CD4-positive, alpha-beta T cell treated with Interleukin-21 for 1 hour (primary cell): ENCODE measurements at regions not wholly inside any gene's neighbourhood (a gene's known extent, or its start where the extent isn't known, plus 50 kb on each side); places are given as distances from the start of the nearest gene placed in this dataset.
"Not testable (repeated sequence)": the region's sequence is repeated elsewhere in the genome, so short reads cannot be mapped to it uniquely, and the experiment has no call there.

ENCODE experiments used
- DNase-seq: peaks from one replicate; pipeline ENCODE4 v3.0.0-alpha.2; 2020

DNA sequence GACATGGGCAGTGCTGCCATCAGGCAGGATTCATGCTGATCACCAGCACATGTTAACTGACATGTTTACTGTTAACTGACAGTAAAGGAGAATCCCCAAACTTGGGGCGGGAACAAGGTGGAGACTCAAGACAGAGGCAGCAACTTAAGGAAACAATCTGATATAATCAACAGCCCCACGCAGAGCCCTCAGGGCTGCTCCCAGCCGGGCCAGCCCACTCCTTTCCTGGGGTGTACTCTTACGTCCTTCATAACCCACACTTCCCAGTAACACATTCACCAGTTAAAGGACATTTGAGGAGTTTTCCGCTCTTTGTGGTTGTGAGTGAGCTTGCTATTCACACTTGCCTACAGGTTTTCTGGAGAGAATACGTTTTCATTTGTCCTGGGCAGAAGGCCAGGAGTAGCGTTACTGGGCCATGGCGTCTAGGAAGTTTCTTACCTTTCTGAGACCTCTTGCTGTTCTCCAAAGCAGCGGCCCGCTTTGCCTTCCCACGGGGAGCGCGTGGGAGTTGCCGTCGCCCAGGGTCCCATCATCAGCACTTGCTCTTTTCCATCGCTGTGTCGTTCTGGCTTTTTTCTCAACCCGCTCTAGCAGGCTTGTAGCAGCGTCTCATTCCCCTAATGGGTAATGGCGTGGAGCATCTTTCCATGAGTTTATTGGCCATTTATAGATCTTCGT lies 56.4 kb downstream of the FOXF2 start:
- DNase-seq, result no peak

DNA sequence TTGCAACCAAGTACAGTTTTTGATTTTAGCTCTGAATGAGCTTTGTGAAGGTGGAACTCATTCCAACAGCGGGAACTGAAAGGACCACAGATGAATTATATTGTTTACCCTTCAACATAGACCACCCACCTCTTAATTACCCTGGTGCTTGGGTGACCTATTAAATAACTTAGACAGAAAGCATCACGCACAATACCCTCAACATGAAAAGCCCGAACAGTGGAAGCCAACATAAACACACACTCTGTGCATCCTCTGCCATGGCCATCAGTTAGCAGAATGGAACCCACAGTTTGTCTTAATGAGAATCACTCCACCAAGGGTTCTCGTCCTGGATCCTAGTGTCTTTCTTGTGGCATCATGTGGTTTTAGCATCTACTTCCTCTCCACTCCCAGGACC lies 60.5 kb downstream of the FOXF2 start:
- no peak for DNase-seq

DNA sequence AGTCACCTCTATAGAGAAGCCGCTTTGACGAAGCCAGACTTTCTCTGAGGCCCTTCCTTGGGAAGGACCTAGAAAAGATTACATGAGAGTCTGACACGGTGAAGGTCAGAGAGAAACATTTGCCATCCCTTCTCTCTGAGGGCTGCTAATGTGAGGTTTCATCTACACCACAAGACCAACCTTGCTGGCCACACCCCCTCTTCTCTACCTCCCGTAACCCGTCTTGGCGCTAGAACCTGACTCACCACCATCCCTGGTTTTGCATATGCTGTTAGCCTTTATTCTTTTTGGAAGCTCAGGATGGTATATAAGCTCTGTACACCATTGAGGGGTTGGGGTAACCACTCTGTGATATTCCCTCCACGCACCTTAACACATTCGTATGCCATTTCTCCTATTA lies 63.6 kb downstream of the FOXF2 start:
- DNase-seq, result no peak

DNA sequence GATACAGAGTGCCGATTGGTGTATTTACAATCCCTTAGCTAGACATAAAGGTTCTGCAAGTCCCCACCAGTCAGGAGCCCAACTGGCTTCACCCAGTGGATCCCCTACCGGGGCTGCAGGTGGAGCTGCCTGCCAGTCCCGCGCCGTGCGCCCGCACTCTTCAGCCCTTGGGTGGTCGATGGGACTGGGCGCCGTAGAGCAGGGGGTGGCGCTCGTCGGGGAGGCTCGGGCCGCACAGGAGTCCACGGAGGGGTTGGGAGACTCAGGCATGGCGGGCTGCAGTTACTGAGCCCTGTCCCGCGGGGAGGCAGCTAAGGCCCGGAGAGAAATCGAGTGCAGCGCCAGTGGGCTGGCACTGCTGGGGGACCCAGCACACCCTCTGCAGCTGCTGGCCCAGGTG lies 67.4 kb downstream of the FOXF2 start:
- not testable (repeated sequence) for DNase-seq

DNA sequence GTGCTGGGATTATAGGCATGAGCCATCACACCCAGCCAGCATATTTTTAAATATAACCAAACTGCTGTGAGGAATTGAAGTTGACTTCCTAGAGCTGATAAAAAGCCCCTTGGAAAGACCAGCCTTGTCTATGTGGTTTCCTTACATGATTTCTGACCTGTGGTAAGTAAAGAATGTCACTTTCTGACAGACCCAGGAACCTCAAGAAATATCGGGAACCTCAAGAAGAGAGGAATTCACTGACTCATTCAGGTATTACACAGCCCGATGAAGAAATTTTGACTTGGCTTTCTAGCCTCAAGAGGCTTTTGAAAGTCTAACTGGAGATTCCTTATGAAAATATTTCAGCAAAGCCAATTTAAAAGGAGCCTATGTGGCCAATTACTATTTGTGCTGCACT lies 71.8 kb downstream of the FOXF2 start:
- no peak for DNase-seq

DNA sequence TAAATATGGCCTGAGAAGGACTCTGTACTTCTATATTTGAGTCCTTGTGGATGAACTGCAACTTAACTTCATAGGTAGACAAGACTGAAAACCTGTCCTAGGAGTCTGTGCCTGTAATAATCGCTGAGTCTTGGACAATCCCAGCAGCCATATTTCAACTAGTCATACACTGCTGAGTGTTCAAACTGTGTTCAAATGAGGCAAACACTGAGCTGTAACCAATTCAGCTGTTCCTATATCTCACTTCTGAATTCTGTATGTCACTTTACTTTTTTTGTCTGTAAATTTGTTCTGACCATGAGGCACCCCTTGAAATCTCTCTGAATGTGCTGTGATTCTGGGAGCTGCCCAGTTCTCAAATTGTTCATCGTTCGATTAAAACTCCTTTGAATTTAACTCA lies 72.4 kb downstream of the FOXF2 start:
- DNase-seq, result no peak

- DNase-seq, result no peak
These were observed 73.9 kb downstream of the FOXF2 start for GRCh38 chr6:1463275-1463674.

DNA sequence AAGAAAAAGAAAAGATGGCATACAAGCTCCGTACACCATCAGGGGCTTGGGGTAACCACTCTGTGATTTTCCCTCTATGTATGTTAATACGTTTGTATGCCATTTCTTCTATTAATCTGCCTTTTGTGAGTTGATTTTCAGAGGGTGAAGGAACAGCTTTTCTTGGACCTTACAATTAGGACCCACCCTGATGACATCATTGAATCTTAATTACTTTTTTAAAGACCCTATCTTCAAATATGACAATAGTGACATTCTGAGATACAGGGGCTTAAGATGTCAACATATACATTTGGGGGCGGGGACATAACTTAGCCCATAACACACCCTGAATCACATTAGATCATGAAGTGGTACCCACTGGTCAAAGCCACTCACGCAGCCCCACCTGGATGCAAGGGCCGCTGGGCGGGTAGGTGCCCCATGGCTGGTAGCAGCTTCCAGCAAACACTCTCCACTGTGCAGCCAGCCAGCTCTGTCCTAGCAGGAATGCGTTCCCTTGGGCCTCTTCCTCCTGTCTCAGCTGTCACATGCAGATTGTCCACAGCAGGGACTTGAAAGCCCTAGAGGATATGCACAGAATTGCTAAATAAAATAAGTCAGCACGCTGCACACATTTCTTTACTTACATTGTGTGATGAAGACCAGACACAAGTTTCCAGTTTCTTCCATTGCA lies 74.5 kb downstream of the FOXF2 start:
- no peak for DNase-seq

DNA sequence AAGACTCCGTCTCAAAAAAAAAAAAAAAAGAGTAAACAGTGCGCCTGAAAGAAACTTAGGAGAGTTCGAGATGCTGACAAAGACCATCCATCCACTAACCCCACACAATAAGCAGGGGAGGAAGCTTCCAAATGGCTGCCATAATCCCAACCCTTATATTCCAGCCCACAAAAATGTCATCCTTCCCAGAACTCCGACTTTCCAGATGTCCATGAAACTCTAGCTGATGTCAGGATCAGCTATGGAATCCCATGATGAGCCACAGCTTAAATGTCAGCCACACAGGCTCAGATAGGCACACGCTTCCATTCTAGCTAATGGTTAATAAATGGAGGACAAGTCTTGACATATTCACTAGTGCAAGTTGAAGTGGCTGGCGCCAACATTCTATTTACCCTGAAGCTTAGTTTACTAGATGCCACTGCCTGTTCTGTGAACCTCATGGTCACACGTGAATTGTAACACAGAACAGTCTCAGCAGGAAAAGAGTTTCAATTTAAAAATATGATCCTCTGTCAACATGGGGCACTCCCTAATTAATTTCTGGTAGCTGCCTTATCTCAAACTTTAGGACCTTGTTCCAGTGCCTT lies 75.5 kb downstream of the FOXF2 start:
- DNase-seq, result no peak

DNA sequence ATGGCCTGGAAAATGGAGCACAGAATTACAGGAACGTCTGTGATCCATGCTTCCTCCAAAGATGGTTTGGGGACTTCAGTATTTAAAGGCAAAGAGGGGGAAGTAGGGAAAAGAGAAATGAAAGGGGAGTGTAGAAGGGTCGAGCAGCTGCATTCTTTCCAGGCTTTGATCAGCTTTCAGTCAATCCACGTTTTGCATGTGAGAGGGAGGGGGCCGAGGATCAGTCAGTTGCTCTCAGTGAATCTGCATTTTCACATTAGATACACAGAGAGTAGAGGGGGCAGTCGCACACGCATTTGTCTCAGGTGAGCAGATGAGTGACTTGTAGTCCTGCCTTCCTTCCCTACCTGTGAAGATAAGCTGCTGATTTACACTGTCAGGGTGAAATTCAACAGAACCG lies 78.8 kb downstream of the FOXF2 start:
- no peak for DNase-seq

DNA sequence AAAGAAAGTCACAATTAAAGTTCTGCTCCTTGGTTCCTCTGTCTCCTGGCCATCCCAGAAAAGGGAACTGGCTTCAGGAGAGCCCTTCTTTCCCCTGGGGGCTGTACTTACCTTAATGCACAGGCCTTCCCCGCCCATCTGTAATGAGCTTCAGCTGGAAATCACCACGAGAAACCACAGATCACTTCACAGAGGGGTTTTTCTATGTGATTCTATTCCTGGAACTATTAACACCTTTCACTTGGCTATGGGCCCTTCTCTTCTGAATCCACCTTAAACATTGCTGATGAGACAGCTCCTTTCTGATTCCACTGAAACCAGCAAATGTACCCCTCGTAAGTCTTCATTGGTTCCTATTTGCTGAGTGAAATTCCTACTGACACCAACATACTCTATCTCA lies 80.7 kb downstream of the FOXF2 start:
- no peak for DNase-seq

DNA sequence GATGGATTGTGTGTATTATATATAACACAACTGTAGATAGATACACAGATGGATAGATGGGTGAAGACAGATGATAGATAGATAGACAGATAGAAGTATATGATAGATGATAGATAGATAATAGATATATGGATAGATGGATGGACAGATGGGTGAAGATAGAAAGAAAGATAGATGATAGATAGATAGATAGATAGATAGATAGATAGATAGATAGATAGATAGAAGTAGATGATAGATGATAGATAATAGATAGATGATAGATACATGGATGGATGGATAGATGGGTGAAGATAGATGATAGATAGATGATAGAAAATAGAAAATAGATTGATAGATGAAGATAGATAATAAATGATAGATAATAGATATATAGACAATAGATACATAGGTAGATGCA lies 83.3 kb downstream of the FOXF2 start:
- no peak for DNase-seq

DNA sequence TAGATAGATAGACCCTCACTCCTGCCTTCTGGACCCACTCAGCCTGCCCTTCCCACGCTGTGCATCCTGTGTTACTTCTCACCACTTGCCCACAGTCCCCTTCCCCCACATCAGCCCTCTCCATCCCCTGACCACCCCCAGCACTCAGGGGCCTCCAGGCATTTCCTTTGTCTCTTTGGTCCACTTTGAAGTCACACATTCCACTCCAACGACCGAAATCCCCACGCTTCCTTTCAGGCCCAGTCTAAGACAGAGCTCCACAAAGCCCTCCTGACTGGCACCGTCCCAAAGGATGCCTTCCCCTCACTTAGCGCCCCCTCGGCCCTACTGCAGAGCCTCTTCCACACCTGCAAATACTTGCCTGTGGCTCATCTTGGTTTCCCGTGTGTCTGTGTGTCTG lies 83.8 kb downstream of the FOXF2 start:
- no peak for DNase-seq

GRCh38 chr6:1473598-1473997 lies 84.2 kb downstream of the FOXF2 start:
- DNase-seq, result no peak

DNA sequence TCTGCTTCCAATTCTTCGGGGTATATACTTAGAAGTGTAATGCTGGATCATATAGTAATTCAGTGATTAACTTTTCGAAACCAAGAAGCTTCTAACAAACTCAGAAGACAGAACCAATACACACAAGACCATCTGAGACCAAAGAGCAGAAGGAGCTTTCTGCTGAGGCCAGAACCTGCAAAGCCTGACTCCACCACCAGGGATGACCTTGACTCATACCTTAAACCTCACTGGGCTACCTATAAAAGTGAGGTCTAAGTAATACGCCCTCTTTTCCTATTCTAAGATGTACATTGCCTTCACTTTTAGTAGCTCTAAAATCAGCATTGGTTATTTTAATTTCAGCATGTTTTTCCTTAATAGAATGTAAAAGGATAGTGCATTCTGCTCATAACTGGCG lies 84.8 kb downstream of the FOXF2 start:
- no peak for DNase-seq

GRCh38 chr6:1475174-1475573 lies 85.8 kb downstream of the FOXF2 start:
- DNase-seq, result no peak

GRCh38 chr6:1477432-1478090 lies 88.2 kb downstream of the FOXF2 start:
- DNase-seq, result no peak

DNA sequence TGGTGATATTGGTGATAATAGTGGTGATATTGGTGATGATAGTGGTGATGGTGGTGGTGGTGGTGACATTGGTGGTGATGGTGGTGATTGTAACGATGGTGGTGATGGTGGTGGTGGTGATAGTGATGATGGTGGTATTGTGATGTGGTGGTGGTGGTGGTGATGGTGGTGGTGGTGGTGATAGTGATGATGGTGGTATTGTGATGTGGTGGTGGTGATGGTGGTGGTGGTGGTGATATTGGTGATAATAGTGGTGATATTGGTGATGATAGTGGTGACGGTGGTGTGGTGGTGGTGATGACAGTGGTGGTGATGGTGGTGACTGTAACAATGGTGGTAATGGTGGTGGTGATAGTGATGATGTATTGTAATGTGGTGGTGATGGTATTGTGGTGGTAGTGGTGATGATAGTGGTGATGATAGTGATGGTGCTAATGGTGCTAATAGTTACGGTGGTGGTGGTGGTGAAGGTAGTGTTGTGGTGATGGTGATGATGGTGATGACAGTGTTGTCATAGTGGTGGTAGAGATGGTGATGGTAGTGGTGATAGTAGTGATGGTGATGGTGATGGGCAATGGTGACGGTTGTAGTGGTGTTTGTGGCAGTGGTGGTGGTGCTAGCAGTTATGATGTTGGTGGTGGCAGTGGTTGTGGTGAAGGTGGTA lies 88.9 kb downstream of the FOXF2 start:
- DNase-seq, result not testable (repeated sequence)

- no peak for DNase-seq
These were observed 89.7 kb downstream of the FOXF2 start for GRCh38 chr6:1479095-1479494.

DNA sequence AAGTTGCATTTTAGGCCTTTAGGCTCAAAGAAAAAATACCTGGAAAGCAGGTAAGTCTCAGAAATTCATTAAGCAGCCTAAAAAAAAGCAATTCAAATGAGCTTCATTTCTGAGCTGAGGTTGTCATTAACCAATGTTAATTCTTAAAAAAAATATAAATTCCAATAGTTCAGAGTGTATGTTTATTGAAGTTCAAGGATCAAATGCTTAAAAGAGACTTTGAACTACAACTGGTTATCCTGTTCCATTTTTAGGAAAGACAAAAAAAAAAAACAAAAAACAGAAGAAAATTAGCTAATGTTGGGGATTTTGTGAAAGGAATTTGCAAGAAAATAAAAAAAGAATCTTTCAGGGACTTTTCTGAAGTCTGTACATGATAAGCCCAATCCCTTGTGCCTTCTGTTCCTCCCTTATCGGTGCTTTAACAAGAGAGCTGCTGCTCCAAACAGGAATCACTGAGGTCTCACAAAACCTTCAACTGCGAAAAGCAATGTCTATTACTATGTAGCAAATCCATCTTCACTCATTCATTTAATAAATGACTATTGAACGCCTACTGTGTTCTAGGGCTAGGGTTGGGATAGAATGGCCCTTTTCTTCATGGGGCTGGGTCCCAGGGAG lies 90.3 kb downstream of the FOXF2 start:
- no peak for DNase-seq

GRCh38 chr6:1481286-1481685 lies 91.9 kb downstream of the FOXF2 start:
- no peak for DNase-seq

- DNase-seq, result no peak
These were observed 93.2 kb downstream of the FOXF2 start for GRCh38 chr6:1482381-1483166.
